ENCODE measurements at regions not wholly inside any gene's neighbourhood (a gene's known extent, or its start where the extent isn't known, plus 50 kb on each side); places are given as distances from the start of the nearest gene placed in this dataset.
A peak's percentile ranks its signal among the peaks of the same experiment; 100 is the strongest.

DNA sequence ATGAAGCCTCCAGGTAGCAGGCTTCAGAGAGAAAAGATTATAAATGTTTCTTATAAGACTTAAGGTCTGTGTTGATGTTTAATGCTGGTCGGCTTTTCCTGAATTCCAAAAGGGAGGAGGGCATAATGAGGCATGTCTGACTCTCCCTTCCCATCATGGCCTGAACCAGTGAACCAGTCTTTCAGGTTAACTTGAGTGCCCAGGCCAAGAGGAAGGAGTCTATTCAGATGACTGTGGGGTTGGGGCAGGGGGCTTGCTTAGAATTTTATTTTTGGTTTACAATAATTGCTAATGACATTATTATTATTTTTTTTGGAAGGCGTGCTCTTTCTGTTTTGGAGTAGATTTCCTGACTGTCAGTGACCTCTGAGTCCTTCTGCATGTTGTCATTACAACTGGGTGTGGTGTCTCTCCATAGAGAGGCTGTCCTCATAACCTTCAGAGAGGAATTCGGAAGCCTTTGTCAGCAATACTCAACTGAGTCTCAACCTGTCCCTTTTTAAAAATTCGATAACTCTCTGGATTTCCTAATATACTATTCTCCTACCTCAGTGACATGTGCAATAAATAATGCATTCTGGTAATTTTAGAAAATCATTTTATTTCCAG, 275.1 kb upstream of the CXCR4 start:
- no peak for DNase-seq (ENCODE audit: insufficient read length, low spot score)
- no peak for FAIRE-seq
- no peak for TF ChIP-seq CTCF (IDR thresholded peaks at IDR 0.05; ENCODE audit: insufficient read depth, missing control alignments)

DNA sequence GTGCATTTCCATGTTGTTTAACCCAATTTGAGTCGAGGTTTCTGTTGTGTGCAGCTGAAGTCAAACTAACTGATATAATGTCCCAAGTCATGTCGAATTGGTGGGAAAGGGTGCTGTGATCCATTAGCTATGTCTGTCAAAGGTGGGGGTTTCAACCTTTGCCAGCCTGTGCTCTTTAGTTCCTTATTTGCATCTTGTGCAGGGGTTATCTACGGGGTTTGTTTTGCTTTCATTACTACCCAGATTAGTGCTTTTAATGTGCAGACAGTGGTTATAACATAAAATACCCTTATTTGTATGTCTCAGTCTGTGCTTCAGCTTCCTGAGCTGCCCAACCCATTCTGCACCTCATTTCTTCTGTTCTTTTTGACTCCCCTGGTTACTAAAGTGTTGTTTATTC, 271.9 kb upstream of the CXCR4 start:
- TF ChIP-seq CTCF (IDR thresholded peaks at IDR 0.05; ENCODE audit: insufficient read depth, missing control alignments): no peak
- no peak for DNase-seq (ENCODE audit: insufficient read length, low spot score)
- no peak for FAIRE-seq

- FAIRE-seq (no peak), DNase-seq (ENCODE audit: insufficient read length, low spot score) (no peak)
- TF ChIP-seq CTCF (IDR thresholded peaks at IDR 0.05; ENCODE audit: insufficient read depth, missing control alignments): no peak
Measured at GRCh38 chr2:136386046-136386445, 268.1 kb upstream of the CXCR4 start.

GRCh38 chr2:136384531-136385303, 266.8 kb upstream of the CXCR4 start:
- FAIRE-seq: no peak
- peak; percentile 75 for TF ChIP-seq CTCF (IDR thresholded peaks at IDR 0.05; ENCODE audit: insufficient read depth, missing control alignments)

GRCh38 chr2:136383167-136383566, 265.2 kb upstream of the CXCR4 start:
- no peak for TF ChIP-seq CTCF (IDR thresholded peaks at IDR 0.05; ENCODE audit: insufficient read depth, missing control alignments)
- FAIRE-seq (no peak), DNase-seq (ENCODE audit: insufficient read length, low spot score) (no peak)

More at GRCh38 chr2:136384531-136385303, 266.8 kb upstream of the CXCR4 start:
- no peak for DNase-seq (ENCODE audit: insufficient read length, low spot score)

- TF ChIP-seq CTCF (IDR thresholded peaks at IDR 0.05; ENCODE audit: insufficient read depth, missing control alignments): no peak
- no peak for DNase-seq (ENCODE audit: insufficient read length, low spot score)
- no peak for FAIRE-seq
Measured at GRCh38 chr2:136381722-136382633, 264.0 kb upstream of the CXCR4 start.
